Stimulated activated naive CD8-positive, alpha-beta T cell treated with anti-CD3 and anti-CD28 coated beads, Interleukin-15, Interleukin-2, amounts not matched to agents 100 ng/mL and 50 ng/mL, for 24 hours (primary cell): ENCODE measurements at regions not wholly inside any gene's neighbourhood (a gene's known extent, or its start where the extent isn't known, plus 50 kb on each side); places are given as distances from the start of the nearest gene placed in this dataset.

ENCODE experiments used
- H3K27ac Mint-ChIP-seq: one replicate; pipeline ENCODE4 v1.8.0; 2021; ENCODE audit warnings: mild to moderate bottlenecking, mixed read lengths
- H3K27me3 Mint-ChIP-seq: one replicate; pipeline ENCODE4 v1.8.0; 2021; ENCODE audit warnings: mixed read lengths
- H3K36me3 Mint-ChIP-seq: one replicate; pipeline ENCODE4 v1.8.0; 2021; ENCODE audit warnings: low read depth, mixed read lengths
- H3K4me1 Mint-ChIP-seq: one replicate; pipeline ENCODE4 v1.8.0; 2021; ENCODE audit warnings: low read depth, mixed read lengths
- H3K4me3 Mint-ChIP-seq: one replicate; pipeline ENCODE4 v1.8.0; 2021; ENCODE audit warnings: mild to moderate bottlenecking, mixed read lengths
- H3K9me3 Mint-ChIP-seq: one replicate; pipeline ENCODE4 v1.8.0; 2021; ENCODE audit warnings: mixed read lengths

DNA sequence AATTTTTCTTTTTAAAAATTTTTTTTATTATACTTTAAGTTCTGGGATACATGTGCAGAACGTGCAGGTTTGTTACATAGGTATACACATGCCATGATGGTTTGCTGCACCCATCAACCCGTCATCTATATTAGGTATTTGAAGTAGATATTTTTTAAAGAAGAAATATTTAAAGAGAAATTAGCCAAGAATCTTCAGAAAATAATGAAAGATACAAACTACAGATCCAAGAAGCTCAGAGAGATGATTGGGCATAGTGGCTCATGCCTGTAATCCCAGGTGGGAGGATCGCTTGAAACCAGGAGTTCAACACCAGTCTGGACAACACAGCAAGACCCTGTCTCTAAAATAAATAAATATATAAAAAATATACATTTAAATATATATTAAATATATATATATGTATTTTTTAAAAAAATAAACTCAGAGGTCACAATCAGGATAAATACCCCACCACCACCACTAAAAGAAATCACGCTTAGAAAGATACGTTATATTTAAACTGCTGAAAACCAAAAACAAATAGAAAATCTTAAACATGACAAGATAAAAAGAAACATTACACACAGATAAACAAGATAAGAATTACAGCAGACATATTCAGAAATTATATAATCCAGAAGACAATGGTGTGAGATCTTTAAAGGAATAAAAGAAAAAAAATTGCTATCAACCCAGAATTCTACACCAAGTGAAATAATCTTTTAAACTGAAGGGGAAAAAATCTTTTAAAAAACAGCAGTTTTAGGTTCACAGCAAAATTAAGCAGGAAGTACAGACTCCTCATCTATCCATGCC, 57.5 kb downstream of the CSF2 start:
- H3K4me1 Mint-ChIP-seq, result peaks cover 28% of the 10 kb centered on the region
- H3K36me3 Mint-ChIP-seq, result peaks cover 11% of the 10 kb centered on the region
- H3K9me3 Mint-ChIP-seq, result peaks cover 16% of the 10 kb centered on the region
- no peak overlapping the region for H3K4me3 Mint-ChIP-seq
- no peak overlapping the region for H3K27ac Mint-ChIP-seq
- peaks cover 40% of the 10 kb centered on the region for H3K27me3 Mint-ChIP-seq

DNA sequence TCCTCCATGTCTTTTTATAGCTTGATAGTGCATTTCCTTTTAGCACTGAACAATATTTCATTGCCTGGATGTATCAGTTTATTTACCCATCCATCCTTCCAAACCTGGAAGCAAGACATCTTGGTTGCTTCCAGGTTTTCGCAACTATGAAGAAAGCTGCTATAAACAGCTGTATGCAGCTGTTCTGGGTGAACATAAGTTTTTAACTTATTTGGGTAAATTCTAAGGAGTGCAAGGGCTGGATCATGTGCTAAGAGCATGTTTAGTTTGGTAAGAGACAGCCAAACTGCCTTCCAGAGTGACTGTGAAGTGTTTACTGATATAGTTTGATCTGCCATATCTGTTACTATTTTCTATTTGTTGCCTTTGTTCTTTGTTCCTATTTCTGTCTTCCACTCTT, 58.5 kb downstream of the CSF2 start:
- peaks cover 18% of the 10 kb centered on the region for H3K4me1 Mint-ChIP-seq
- H3K9me3 Mint-ChIP-seq, result peaks cover 9% of the 10 kb centered on the region
- no peak overlapping the region for H3K4me3 Mint-ChIP-seq
- peaks cover 11% of the 10 kb centered on the region for H3K36me3 Mint-ChIP-seq
- H3K27me3 Mint-ChIP-seq, result peaks cover 42% of the 10 kb centered on the region
- no peak overlapping the region for H3K27ac Mint-ChIP-seq

DNA sequence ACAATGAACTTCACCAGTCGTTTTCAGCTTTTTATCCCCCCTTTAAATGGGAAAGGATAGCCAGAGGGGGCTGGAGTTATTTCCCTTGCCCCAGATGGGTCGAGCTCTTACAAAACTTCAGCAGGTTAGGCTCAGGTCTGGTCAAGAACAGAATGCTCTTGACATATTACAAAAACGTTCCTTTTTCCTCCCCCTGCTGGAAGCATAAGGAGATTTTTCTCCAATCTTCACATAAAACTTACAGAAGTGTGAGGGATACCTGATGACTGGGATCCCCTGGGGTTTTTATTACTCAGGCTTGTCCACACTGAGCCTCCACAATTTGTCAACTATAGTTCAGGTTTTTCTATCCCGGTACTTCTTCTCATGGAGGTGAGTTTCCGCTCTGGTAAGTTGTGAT, 60.8 kb downstream of the CSF2 start:
- Mint-ChIP-seq H3K4me3 (no peak overlapping the region), H3K27me3 (peaks cover 51% of the 10 kb centered on the region), H3K27ac (no peak overlapping the region), H3K36me3 (peaks cover 15% of the 10 kb centered on the region), H3K4me1 (peaks cover 17% of the 10 kb centered on the region), H3K9me3 (peaks cover 6% of the 10 kb centered on the region)

- no peak overlapping the region for H3K27ac Mint-ChIP-seq
- peaks cover 17% of the 10 kb centered on the region for H3K4me1 Mint-ChIP-seq
- H3K4me3 Mint-ChIP-seq, result no peak overlapping the region
- H3K36me3 Mint-ChIP-seq, result peaks cover 10% of the 10 kb centered on the region
- peaks cover 18% of the 10 kb centered on the region for H3K9me3 Mint-ChIP-seq
- peaks cover 69% of the 10 kb centered on the region for H3K27me3 Mint-ChIP-seq
Measured at GRCh38 chr5:132136906-132137305, 63.3 kb downstream of the CSF2 start.

DNA sequence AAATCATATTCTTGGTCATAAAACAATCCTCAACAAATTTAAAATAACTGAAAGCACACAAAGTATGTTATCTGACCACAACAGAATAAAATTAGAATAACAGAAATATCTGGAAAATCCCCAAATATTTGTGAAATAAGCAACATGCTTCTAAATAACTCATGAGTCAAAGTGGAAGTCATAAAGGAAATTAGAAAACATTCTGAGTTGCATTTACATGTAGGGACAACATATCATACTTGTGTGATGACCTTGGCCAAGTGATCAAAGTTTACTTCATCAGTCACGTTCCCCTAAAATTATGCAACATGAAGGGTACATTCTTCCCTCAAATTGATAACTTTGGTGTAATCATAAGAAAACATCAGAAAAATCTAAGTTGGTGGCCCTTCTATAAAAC, 64.7 kb downstream of the CSF2 start:
- peaks cover 15% of the 10 kb centered on the region for H3K4me1 Mint-ChIP-seq
- peaks cover 70% of the 10 kb centered on the region for H3K27me3 Mint-ChIP-seq
- no peak overlapping the region for H3K4me3 Mint-ChIP-seq
- H3K27ac Mint-ChIP-seq, result no peak overlapping the region
- peaks cover 26% of the 10 kb centered on the region for H3K9me3 Mint-ChIP-seq
- peaks cover 14% of the 10 kb centered on the region for H3K36me3 Mint-ChIP-seq
